Nucleus accumbens (tissue), 56 donors: ENCODE measurements at regions not wholly inside any gene's neighbourhood (a gene's known extent, or its start where the extent isn't known, plus 50 kb on each side); places are given as distances from the start of the nearest gene placed in this dataset.
"Not testable (repeated sequence)": the region's sequence is repeated elsewhere in the genome, so short reads cannot be mapped to it uniquely, and the experiment has no call there.

Source experiments
- DNase-seq, 56 donors: peaks; one replicate each; lab custom pipeline; 2025; lab: John Stamatoyannopoulos, UW

DNA sequence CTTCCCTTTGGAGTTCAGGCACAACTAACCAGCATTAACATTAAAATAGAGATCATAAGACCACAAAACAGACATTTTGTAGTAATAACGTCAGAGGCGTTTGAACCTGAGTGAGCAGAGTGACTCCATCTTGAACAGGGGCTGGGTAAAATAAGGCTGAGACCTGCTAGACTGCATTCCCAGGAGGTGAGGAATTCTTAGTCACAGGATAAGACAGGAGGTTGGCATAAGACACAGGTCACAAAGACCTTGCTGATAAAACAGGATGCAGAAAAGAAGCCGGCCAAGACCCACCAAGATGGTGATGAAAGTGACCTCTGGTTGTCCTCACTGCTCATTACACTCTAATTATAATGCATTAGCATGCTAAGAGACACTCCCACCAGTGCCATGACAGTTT is 493.2 kb upstream of the AUTS2 start:
- no peak for DNase-seq

GRCh38 chr7:69105981-69106380 is 492.3 kb upstream of the AUTS2 start:
- no peak for DNase-seq

DNA sequence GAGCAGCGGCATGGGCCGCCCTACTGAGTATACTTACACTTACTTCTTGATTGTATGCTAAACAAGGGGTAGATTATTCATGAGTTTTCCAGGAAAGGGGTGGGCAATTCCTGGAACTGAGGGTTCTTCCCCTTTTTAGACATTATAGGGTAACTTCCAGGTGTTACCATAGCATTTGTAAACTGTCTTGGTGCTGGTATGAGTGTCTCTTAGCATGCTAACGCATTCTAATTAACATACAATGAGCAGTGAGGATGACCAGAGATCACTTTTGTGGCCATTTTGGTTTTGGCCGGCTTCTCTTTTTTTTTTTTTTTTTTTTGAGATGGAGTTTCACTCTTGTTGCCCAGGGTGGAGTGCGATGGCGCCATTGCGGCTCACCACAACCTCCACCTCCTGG is 491.8 kb upstream of the AUTS2 start:
- not testable (repeated sequence) for DNase-seq

DNA sequence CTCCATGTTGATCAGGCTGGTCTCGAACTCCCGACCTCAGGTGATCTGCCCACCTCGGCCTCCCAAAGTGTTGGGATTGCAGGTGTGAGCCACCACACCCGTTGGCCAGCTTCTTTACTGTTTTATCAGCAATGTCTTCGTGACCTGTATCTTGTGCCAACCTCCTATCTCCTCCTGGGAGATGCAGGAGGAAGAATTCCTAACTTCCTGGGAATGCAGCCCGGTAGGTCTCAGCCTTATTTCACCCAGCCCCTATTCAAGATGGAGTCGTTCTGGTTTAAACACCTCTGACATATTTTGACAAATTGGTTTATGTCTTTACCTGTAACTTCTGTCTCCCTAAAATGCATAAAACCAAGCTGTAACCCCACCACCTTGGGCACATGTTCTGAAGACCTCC is 491.3 kb upstream of the AUTS2 start:
- DNase-seq: not testable (repeated sequence)

DNA sequence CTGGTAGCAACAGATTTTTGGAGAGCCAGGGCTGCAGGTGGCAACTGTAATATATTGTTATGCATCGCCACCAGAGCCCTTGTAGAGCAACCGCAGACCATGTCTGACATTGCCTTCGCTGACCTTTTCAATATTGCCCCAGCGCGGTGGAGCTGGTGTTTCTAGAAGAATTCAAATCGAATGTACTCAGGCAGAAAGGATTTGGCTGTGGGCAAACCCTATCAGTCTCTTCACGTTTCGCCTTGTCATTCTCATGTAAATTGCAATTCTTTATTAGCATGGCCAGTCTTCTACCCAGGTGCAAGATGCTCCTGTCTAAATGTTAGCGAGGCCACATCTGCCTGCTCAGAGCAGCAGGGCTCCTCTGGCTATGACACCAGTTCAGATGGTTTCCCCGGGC is 490.2 kb upstream of the AUTS2 start:
- DNase-seq: no peak

DNA sequence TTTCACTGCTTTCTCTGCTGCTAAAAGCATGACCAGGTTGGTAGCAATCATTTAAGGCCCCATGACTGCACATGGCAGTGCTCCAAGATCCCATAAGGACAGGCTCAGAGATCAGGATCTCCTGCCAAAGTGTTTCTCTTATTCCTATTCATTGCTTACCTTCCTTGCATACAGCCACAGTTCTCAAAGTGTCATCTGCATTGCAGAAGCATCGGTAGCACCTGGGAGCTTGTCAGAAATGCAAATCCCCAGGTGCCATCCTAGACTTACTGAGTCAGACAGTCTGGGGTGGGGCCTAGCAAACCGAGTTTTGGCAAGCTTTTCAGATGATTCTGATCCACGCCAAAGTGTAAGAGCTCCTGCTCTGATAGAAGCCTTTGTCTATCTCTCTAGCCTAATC is 489.0 kb upstream of the AUTS2 start:
- DNase-seq: peak in 6 of 56 donors; percentile 1 to 10 (median 4)

DNA sequence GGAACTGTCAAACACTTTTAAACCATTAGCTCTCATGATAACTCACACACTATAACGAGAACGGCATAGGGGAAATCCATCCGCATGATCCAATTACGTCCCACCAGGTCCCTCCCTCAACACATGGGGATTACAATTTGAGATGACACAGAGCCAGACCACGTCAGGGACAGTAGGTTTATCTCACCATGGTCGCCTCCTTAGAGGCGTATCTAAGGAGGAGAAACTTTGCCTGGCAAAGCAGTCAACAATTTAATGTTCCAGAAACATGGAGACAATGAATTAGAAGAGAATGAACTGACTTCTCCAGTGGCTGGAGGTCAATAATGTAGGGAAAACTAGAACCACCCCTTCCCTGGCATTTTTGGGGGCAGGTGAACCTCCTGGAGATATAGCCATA is 488.4 kb upstream of the AUTS2 start:
- no peak for DNase-seq

GRCh38 chr7:69110450-69111050 is 487.7 kb upstream of the AUTS2 start:
- peak in 1 of 56 donors; percentile 0 for DNase-seq

GRCh38 chr7:69114374-69114773 is 483.9 kb upstream of the AUTS2 start:
- DNase-seq: no peak

- no peak for DNase-seq
Measured at GRCh38 chr7:69115788-69116187, 482.5 kb upstream of the AUTS2 start.

GRCh38 chr7:69116196-69116595 is 482.1 kb upstream of the AUTS2 start:
- DNase-seq: not testable (repeated sequence)

DNA sequence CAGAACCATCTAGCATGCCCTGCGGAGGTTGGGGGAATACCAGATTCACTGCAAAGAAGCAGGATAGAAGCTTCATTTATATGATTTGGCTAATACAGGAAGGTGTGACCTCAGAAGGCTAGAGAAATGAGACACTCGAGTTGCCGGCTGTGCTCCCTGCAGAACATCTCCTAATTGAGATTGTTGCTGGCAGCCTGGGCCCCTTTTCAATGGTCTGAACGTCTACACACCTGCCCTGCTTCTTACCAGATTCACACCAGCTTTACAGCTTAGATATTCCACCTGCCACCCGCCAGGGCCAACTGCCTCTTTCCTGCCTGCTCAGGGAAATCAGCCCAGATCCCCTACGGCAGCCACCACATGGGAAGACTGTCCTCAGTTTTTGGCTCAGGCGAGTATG is 475.3 kb upstream of the AUTS2 start:
- no peak for DNase-seq

GRCh38 chr7:69126896-69127479 is 471.3 kb upstream of the AUTS2 start:
- no peak for DNase-seq

DNA sequence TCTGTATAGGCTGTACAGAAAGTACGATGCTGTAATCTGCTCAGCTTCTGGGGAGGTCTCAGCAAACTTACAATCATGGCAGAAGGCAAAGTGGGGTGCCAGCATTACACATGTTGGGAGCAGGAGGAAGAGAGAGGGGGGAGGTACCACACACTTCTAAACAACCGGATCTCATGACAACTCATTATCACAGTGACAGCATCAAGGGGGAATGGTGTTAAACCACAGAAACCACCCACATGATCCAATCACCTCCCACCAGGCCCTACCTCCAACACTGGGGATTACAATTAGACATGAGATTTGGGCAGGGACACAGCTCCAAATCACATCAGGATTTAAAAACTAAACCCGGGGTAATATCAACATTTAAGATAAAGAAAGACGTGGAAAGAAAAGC is 468.8 kb upstream of the AUTS2 start:
- DNase-seq: no peak

GRCh38 chr7:69129951-69130350 is 468.3 kb upstream of the AUTS2 start:
- no peak for DNase-seq

DNA sequence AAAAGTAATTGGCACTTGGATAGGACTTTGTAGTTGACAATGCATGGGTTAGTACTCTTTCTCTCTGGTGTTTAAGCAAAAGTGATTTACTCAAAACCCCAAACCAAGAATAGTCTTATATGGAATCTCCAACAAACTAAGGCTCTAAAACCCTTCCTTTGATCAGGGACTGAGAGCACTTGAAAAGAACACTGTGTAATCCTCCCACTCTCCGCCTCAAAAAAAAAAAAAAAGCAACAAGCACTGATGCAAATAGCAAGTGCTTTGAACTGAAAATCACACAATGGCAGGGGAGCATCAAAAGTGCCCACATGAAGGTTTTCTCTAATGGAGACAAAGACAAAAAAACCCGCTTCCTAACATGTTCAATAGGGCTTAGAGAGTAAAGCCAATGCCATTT is 467.9 kb upstream of the AUTS2 start:
- no peak for DNase-seq

- no peak for DNase-seq
Measured at GRCh38 chr7:69134316-69134715, 464.0 kb upstream of the AUTS2 start.

- DNase-seq: no peak
Measured at GRCh38 chr7:69147631-69148030, 450.6 kb upstream of the AUTS2 start.

DNA sequence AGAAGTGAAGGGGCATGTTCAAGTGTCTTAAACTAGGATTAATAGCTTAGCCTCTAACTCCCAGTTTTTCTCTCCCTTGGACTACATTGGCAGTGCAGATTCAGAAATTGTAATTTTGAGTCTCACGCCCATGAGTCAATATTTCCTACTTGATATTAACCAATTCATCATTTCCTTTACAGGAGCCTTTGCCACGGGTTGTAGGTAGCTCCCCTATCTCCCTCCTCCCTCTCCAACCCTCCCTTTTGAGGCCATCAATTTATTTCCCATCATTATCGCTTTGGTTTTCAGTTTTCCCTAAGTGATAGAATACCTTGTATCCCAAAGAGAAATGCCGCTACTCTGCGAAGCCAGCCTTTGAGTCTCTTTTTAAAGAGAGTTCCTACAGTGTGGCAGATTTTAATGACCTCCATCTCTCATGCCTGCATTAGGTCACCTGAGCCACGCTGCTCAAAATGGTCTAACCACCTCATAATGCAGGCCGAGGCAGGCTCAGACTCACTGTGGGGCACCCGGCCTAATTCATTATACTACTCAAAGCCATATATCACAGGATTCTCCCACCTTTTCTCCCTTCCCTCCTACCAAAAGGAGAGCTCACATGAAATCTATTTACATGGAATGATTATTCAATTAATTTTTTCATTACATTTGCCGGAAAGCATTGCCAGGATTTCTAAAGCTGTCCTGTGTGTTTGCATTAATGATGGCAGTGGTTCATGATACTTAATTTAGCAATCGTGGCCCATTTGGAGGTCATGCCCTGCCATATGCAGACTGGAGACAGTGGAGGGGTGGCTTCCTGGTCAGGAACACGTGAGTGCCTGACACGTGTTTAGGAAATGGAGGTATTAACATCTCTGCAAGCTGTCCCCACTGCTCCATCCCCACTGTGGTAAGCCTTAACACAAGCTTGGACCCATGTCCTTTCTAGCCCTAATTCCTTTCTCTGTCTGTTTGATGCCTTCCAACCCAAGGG is 448.2 kb upstream of the AUTS2 start:
- no peak for DNase-seq

GRCh38 chr7:69162326-69162725 is 435.9 kb upstream of the AUTS2 start:
- no peak for DNase-seq

DNA sequence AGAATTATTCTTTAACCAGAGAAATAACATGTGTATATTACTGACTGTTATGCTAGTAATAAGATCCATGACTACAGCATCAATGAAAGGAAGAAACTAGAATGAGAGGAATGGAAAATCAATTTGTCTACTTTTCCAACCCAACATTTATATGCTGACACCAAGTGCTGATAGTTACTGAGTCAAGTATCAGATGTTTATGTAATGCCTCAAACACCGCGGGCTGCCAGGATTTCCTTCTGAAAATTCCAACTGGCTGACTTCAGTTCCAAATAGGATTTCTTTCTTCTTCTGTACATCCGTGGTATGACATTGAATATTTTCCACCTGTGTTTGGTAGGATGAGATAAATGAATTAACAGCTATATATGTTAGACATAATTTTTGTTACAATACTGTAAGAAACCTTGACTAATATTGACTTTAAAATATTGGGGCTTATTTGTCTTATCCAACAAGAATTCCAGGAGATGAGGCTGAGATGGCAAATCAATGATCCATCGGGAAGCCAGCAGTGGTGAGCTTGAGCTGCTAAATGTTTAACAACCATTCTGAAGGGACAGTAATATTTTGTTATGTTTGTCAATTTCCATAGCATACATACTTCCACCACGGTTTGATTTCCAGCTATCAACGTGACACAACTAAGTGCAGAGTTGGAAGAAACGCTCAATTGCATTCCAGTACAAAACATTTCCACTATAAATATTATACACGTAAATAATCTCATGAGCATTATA is 435.2 kb upstream of the AUTS2 start:
- no peak for DNase-seq
